ENCODE measurements at regions not wholly inside any gene's neighbourhood (a gene's known extent, or its start where the extent isn't known, plus 50 kb on each side); places are given as distances from the start of the nearest gene placed in this dataset.
"Not testable (repeated sequence)": the region's sequence is repeated elsewhere in the genome, so short reads cannot be mapped to it uniquely, and the experiment has no call there.

GRCh38 chr10:80751940-80752339 is 214.2 kb downstream of the SH2D4B start:
- no peak for DNase-seq

GRCh38 chr10:80753612-80754011 is 215.9 kb downstream of the SH2D4B start:
- DNase-seq: no peak

GRCh38 chr10:80755893-80756292 is 218.2 kb downstream of the SH2D4B start:
- DNase-seq: no peak

GRCh38 chr10:80759693-80760092 is 222.0 kb downstream of the SH2D4B start:
- DNase-seq: no peak

GRCh38 chr10:80760914-80761371 is 223.2 kb downstream of the SH2D4B start:
- no peak for DNase-seq

GRCh38 chr10:80767963-80768362 is 230.3 kb downstream of the SH2D4B start:
- DNase-seq: no peak

GRCh38 chr10:80769700-80770160 is 232.0 kb downstream of the SH2D4B start:
- no peak for DNase-seq

GRCh38 chr10:80770239-80770638 is 232.5 kb downstream of the SH2D4B start:
- DNase-seq: no peak

GRCh38 chr10:80771285-80771684 is 233.6 kb downstream of the SH2D4B start:
- no peak for DNase-seq

GRCh38 chr10:80771902-80772555 is 234.3 kb downstream of the SH2D4B start:
- DNase-seq: no peak

GRCh38 chr10:80772596-80772995 is 234.9 kb downstream of the SH2D4B start:
- DNase-seq: no peak

GRCh38 chr10:80784695-80785094 is 247.0 kb downstream of the SH2D4B start:
- no peak for DNase-seq

GRCh38 chr10:80786322-80786721 is 248.6 kb downstream of the SH2D4B start:
- DNase-seq: no peak

GRCh38 chr10:80787952-80788351 is 250.2 kb downstream of the SH2D4B start:
- DNase-seq: no peak

- no peak for DNase-seq
Observed at GRCh38 chr10:80794994-80795393, 257.3 kb downstream of the SH2D4B start.

- no peak for DNase-seq
Observed at GRCh38 chr10:80805343-80806020, 267.8 kb downstream of the SH2D4B start.

- no peak for DNase-seq
Observed at GRCh38 chr10:80814147-80814652, 276.5 kb downstream of the SH2D4B start.

- no peak for DNase-seq
Observed at GRCh38 chr10:80829151-80829550, 291.4 kb downstream of the SH2D4B start.

- DNase-seq: no peak
Observed at GRCh38 chr10:80829562-80829961, 291.9 kb downstream of the SH2D4B start.

GRCh38 chr10:80832693-80833092 is 295.0 kb downstream of the SH2D4B start:
- not testable (repeated sequence) for DNase-seq

- DNase-seq: no peak
Observed at GRCh38 chr10:80855348-80855971, 317.8 kb downstream of the SH2D4B start.

- DNase-seq: no peak
Observed at GRCh38 chr10:80856186-80856585, 318.5 kb downstream of the SH2D4B start.

GRCh38 chr10:80859279-80859678 is 321.6 kb downstream of the SH2D4B start:
- DNase-seq: not testable (repeated sequence)

GRCh38 chr10:80860719-80861118 is 323.0 kb downstream of the SH2D4B start:
- DNase-seq: no peak
